HuH-7.5 (cell line): ENCODE measurements at regions not wholly inside any gene's neighbourhood (a gene's known extent, or its start where the extent isn't known, plus 50 kb on each side); places are given as distances from the start of the nearest gene placed in this dataset.
"Not testable (repeated sequence)": the region's sequence is repeated elsewhere in the genome, so short reads cannot be mapped to it uniquely, and the experiment has no call there.

ENCODE experiments used
- DNase-seq: peaks from one replicate; pipeline ENCODE4 v3.0.0; 2011; ENCODE audit warnings: low spot score

- DNase-seq, result no peak
Measured at GRCh38 chr16:64109241-64109640, 1012.6 kb downstream of the CDH11 start.

- DNase-seq, result no peak
Measured at GRCh38 chr16:64102654-64103053, 1019.2 kb downstream of the CDH11 start.

- no peak for DNase-seq
Measured at GRCh38 chr16:64098451-64098850, 1023.4 kb downstream of the CDH11 start.

DNA sequence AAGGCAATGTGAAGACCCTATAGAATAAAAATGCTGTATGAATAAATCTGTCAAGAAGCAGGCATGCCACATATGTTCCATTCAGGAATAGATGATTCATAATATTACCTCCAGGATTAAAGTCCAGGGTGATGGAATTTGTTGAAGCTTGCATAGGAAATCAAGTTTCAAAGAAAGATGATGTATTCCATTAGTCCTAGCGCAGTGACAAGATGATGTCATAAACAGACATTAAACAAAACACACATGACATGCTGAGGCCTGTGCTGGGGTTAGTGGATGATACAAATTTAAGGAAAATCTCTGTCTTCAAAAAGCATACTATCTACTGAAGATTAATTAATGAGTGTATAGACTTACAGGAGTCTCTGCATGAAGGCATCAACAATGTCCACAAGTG lies 1025.2 kb downstream of the CDH11 start:
- no peak for DNase-seq

DNA sequence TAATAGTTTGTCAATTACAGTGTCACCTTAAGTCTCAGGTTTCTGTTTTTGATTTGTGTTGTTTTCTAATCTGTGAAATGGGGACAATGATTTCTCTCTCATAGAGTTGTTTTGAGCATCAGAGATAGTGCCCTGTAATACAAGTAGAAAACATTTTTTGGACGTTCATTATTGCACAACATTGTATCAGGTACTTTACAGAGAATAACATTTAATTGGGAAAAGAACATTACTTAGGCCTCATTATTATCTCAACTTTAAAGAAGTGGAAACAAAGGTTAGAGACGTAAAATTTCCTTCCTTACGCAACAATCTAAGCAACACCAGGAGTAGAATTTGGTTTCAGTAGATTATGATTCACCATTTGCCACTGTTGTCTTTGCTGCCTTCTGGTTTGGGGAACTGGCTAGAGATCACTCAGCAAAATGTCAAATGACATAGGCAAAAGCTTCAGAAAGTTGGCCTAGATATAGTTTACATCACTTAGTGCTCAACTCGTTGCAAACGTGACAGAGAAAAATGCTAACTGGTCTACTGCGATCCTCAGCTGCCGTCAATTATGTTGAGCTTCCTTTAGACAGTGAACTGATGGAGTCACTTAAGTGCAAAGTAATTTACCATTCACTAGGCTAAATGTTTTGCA lies 1026.8 kb downstream of the CDH11 start:
- DNase-seq, result no peak

- DNase-seq, result no peak
Measured at GRCh38 chr16:64094181-64094965, 1027.5 kb downstream of the CDH11 start.

DNA sequence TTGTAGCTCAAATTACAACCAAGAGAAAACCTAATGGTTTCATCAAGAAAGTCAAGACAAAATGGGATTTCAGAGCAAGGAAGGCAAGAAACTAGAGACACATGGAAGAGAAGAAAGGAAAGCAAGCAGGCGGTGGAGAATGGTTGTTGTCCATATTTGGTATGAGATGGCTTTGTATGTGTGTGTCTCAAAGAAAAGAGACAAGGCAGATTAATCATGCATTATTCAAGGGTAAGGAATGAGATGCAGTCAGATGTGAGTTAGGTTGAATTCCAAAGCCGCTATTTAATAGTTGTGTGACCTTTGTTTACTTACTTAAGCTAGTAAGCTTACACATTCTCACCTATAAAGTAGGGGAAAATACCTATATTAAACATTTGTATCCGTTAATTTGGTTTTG lies 1029.6 kb downstream of the CDH11 start:
- no peak for DNase-seq

DNA sequence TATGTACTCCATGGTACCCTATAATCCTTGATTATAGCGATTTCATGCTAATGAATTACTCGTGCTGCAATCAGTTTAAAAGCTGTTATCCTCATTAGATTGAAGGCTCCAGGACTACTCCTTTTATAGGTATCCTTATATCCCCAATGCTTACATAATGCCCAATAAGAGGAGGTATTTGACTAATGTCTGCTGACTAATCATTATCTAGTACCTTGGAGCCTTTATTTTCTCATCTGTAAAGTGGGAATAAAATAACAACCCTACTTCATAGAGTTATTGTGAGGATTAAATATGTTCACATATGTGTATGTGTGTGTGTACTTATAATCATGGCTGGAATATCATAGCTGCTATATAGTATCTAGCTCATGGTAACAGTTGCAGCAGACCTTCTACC lies 1031.5 kb downstream of the CDH11 start:
- DNase-seq, result no peak

DNA sequence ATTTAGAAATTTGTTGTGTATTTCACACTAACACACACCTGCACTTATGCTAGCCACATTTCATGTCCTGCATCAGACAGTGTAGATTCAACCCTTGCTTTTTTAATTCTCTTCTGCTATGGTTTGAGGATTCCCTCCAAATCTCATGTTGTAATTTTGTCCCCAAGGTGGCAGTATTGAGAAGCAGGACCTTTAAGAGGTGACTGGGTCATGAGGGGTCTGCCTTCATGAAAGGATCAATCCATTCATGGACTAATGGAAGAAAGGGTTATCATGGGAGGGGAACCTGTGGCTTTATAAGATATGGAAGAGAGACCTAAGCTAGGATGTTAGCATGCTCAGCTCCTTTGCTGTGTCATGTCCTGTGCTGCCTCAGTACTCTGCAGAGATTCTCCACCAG lies 1032.2 kb downstream of the CDH11 start:
- DNase-seq, result no peak

GRCh38 chr16:64088838-64089237 lies 1033.0 kb downstream of the CDH11 start:
- no peak for DNase-seq

DNA sequence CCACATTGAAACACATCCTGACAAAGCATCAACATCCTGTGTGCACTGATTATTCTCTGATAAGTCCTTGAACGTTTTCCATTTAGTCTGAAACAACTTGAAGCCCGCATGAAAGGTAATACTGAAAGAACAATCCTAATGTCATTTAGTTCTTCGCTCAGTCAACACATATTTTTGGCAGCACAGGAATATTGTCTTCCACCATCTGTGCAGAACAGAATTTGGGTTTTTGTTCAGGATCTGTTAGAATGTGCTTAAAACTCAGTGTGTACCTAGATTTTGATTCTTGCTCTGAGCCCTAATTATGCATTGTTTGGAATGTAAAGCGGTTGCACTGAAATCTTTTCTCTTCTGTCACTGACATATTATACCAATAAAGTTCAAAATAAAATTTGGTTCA lies 1036.6 kb downstream of the CDH11 start:
- DNase-seq, result no peak

- DNase-seq, result no peak
Measured at GRCh38 chr16:64084706-64085105, 1037.2 kb downstream of the CDH11 start.

DNA sequence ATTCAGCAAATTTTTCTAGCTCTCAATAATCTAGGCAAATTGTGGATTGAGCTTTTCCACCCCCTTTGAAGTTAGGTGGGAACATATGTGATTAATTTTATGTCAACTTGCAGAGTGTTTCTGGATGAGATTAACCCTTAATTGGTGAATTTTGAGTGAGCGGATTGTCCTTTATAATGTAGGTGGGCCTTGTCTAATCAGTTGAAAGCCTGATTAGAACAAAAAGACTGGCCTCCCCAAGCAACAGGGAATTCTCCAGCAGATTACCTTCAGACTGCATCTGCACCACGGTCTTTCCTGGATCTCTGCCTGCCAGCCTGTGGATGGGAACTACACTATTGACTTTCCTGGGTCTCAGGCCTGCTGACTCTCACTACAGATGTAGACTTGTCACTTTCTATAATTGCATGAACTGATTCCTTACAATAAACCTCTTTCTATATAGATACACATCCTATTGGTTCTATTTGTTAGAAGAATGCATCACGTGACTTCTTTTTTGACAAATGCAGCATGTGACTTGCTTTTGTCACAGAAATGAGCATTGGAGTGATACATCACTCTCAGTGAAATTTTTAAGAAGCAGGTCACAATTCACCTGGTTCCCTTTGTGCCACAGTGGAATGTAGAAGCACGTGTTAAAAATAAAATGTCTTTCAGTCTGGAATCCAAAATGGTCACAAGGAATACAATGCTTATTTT lies 1038.3 kb downstream of the CDH11 start:
- DNase-seq, result no peak

- no peak for DNase-seq
Measured at GRCh38 chr16:64077242-64077641, 1044.6 kb downstream of the CDH11 start.

GRCh38 chr16:64074706-64075105 lies 1047.2 kb downstream of the CDH11 start:
- no peak for DNase-seq

- not testable (repeated sequence) for DNase-seq
Measured at GRCh38 chr16:64072131-64072730, 1049.6 kb downstream of the CDH11 start.

- DNase-seq, result no peak
Measured at GRCh38 chr16:64065523-64065922, 1056.3 kb downstream of the CDH11 start.

DNA sequence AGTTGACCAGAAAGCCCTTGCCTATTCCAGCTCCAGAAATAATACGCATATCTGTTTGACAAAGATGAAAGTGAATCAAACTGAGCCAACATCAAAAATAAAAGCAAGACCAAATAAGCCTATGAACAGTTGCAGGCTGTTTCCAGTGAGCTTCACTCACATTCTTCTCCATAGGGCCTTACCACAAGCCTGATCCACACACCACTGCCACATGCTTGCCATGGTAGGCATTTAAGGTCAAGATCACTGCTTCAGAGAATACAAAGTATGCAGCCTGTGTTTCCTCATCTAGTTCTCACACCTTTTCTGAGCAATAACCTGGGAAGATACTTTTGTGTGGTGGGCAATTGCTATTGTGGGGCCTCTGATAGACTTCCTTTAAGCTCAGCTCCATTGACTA lies 1060.2 kb downstream of the CDH11 start:
- no peak for DNase-seq

DNA sequence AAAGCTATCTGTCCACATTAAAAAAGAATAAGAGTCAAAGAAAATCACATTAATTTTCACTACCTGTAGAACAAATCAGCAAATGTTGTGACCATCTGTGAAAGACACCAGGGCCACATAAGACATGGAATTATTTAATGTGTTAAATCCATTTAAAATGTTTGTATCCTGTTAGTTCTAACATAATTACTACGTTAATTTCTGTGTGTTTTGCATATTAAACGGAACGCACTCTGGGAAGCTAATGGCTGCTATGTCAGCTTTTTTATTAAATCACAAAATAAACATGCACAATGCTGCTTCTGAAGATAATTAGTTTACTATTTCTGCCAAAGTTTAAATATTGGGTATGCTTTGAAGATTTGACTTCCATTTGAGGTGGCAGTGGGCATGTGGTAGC lies 1061.2 kb downstream of the CDH11 start:
- DNase-seq, result no peak

DNA sequence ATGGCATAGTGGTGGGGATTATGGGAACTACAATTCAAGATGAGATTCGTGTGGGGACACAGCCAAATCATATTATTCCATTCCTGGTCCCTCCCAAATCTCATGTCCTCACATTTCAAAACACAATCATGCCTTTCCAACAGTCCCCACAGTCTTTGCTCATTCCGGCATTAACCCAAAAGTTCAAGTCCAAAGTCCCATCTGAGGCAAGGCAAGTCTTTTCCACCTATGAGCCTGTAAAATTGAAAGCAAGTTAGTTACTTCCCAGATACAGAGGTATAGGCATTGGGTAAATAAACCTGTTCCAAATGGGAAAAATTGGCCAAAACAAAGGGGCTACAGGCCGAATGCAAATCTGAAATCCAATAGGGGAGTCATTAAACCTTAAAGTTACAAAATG lies 1063.2 kb downstream of the CDH11 start:
- no peak for DNase-seq

DNA sequence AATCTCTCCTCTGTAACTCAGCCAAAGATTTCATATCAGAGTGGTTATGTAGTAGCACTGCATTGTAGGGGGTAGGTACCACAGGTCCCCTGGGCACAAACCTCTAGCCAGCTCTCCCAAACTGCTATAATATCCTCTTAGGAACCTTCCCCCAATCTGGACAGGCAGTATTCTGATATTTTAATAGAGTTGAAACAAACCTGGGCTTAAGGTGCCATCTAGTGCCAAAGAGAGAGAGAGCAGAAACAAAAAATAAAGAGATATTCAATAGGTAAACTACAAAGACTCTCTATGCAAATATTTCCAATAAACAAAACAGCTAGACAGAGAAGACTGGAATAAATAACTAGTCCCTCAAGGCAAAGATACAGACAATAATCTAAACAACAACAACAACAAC lies 1070.0 kb downstream of the CDH11 start:
- DNase-seq, result no peak

DNA sequence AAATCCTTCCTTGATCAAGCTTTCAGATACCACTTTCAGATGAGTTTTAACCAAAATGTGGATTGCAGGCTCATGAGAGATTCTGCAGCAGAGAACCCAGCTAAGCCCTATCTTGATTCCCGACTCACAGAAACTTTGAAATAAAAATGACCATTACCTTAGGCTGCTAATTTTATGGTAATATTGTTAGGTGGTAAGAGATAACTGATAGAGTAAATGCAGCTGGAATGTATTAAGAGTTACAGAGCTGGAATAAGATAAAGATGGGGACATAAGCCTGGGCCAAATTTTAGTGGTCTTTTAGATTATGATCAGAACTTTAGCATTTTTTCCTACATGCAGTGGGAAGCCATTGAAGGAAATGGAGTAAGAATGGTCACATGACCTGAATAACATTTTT lies 1074.0 kb downstream of the CDH11 start:
- no peak for DNase-seq

GRCh38 chr16:64047207-64047606 lies 1074.7 kb downstream of the CDH11 start:
- DNase-seq, result no peak
